GM12878 (cell line): ENCODE measurements at regions not wholly inside any gene's neighbourhood (a gene's known extent, or its start where the extent isn't known, plus 50 kb on each side); places are given as distances from the start of the nearest gene placed in this dataset.

ENCODE experiments used
- BACH1 ChIP-seq: fragments of 450-650 bp; IDR thresholded peaks from 2 replicates; pipeline ENCODE4 v1.6.1; 2017; ENCODE audit warnings: mild to moderate bottlenecking, borderline replicate concordance
- DPF2 ChIP-seq: fragments of 450-650 bp; IDR thresholded peaks from 2 replicates; pipeline ENCODE4 v1.6.1; 2017; ENCODE audit warnings: mild to moderate bottlenecking
- FOXM1 ChIP-seq: IDR thresholded peaks from 2 replicates; pipeline ENCODE4 v1.6.1; 2012; ENCODE audit warnings: low read depth, mild to moderate bottlenecking, inconsistent platforms, low read length, moderate library complexity
- IKZF2 ChIP-seq, 2 experiments: fragments of 450-650 bp; IDR thresholded peaks; 2 replicates each; pipeline ENCODE4 v1.6.1; 2017; ENCODE audit warnings: mild to moderate bottlenecking in 2 of 2, moderate library complexity in 2 of 2
- JUND ChIP-seq: IDR thresholded peaks from 2 replicates; pipeline ENCODE4 v1.6.1; 2012; ENCODE audit warnings: low read depth, mild to moderate bottlenecking, low read length, improper control_type of control experiment, moderate library complexity
- KAT2A ChIP-seq: conservative IDR thresholded peaks from 2 replicates; pipeline ENCODE4 v1.6.1; 2011; ENCODE audit warnings: low read depth, low read length; ENCODE audit not compliant: control insufficient read depth
- MXI1 ChIP-seq: fragments of 150-350 bp; IDR thresholded peaks from 2 replicates; pipeline ENCODE4 v1.6.1; 2011; ENCODE audit warnings: low read depth, mild to moderate bottlenecking, inconsistent platforms, low read length, improper control_type of control experiment
- MYB ChIP-seq: fragments of 150-350 bp; IDR thresholded peaks from 2 replicates; pipeline ENCODE4 v1.6.1; 2014; ENCODE audit warnings: mild to moderate bottlenecking, low read depth, low read length, borderline replicate concordance
- NFYA ChIP-seq: IDR thresholded peaks from 2 replicates; pipeline ENCODE4 v1.6.1; 2011; ENCODE audit warnings: low read depth, mild to moderate bottlenecking, low read length, improper control_type of control experiment, borderline replicate concordance
- PML ChIP-seq: IDR thresholded peaks from 2 replicates; pipeline ENCODE4 v1.6.1; 2012; ENCODE audit warnings: low read length, inconsistent platforms
- RBBP5 ChIP-seq: fragments of 200-600 bp; sonication (generic); conservative IDR thresholded peaks from 2 replicates; pipeline ENCODE4 v1.6.1; 2016
- SMAD1 ChIP-seq: fragments of 450-650 bp; IDR thresholded peaks from 2 replicates; pipeline ENCODE4 v1.6.1; 2018; ENCODE audit warnings: mild to moderate bottlenecking, low read depth; ENCODE audit not compliant: partially characterized antibody
- SP1 ChIP-seq: IDR thresholded peaks from one replicate; pipeline ENCODE4 v1.6.1; 2011; ENCODE audit warnings: low read depth, low read length
- STAT3 ChIP-seq: IDR thresholded peaks from 2 replicates; pipeline ENCODE4 v1.6.1; 2011; ENCODE audit warnings: low read depth, low read length, improper control_type of control experiment
- SUPT20H ChIP-seq: IDR thresholded peaks from 2 replicates; pipeline ENCODE4 v1.6.1; 2011; ENCODE audit warnings: low read depth, mild to moderate bottlenecking, low read length, moderate library complexity, borderline replicate concordance; ENCODE audit not compliant: control insufficient read depth
- TAF1 ChIP-seq: IDR thresholded peaks from 2 replicates; pipeline ENCODE4 v1.6.1; 2011; ENCODE audit warnings: mild to moderate bottlenecking, low read depth, low read length, borderline replicate concordance
- TARDBP ChIP-seq: IDR thresholded peaks from 2 replicates; pipeline ENCODE4 v1.6.1; 2016; ENCODE audit warnings: borderline replicate concordance
- TCF7 ChIP-seq: IDR thresholded peaks from 2 replicates; pipeline ENCODE4 v1.6.1; 2014; ENCODE audit warnings: antibody characterized with exemption, borderline replicate concordance
- ZNF592 ChIP-seq: fragments of 450-650 bp; IDR thresholded peaks from 2 replicates; pipeline ENCODE4 v1.6.1; 2017; ENCODE audit warnings: mild to moderate bottlenecking, moderate library complexity
- ZNF622 ChIP-seq: fragments of 450-650 bp; IDR thresholded peaks from 2 replicates; pipeline ENCODE4 v1.6.1; 2017; ENCODE audit warnings: mild to moderate bottlenecking, inconsistent platforms
- TF ChIP-seq, protein P1 (sequence below): fragments of 450-650 bp; IDR thresholded peaks from 2 replicates; pipeline ENCODE4 v1.6.1; 2017; ENCODE audit warnings: antibody characterized with exemption, mild to moderate bottlenecking, moderate library complexity
- TF ChIP-seq, protein P2 (sequence below): fragments of 450-650 bp; IDR thresholded peaks from 2 replicates; pipeline ENCODE4 v1.6.1; 2017; ENCODE audit warnings: low read depth, mild to moderate bottlenecking, moderate library complexity

DNA sequence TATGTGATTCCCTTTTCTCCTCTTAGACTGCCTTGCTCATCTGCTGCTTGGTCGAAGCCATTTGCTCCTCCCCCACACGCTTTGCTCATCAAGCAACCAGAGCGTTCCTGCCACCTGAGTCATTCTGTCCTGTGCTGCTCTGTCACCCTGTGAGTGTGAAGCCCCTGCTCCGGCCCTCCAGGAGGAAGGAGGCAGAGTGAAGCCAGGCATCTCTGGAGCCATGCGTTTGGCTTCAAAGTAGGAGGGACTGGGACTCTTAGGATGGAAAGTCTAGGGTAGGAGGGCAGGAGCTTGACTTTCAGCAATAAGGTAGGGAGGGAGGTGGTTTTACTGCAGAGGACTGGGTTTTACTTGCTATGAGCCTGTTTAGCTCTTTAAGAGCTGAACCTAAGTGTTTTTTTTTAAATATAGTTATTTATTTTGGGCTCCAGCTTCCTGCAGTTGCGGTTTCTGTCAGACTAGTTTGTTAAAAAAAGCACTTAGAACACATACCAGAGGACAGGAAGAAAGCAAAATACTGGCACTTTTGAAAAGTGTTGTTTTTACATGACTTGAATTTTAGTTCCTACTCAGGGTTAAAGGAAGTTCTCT, 63.6 kb downstream of the SPINK2 start (continued):
- TF ChIP-seq RBBP5 (0 out of 2 replicates have a peak, but pooled peaks have one; percentile 50), ZNF622 (no peak), TAF1 (peak; percentile 64; the same call in 1 of the 2 replicates), MYB (no peak), ZNF592 (no peak), SP1 (no peak), MXI1 (no peak), IKZF2 (IDR thresholded peaks at IDR 0.05) (peak in 1 of 2 experiments; percentile 44; a peak in 1 of 4 replicates), NFYA (no peak), TCF7 (no peak), PML (peak; percentile 48; the same call in 1 of the 2 replicates), STAT3 (no peak), SMAD1 (no peak), FOXM1 (peak; percentile 84), SUPT20H (no peak), TARDBP (no peak; the same call in 1 of the 2 replicates), JUND (no peak), DPF2 (no peak), BACH1 (no peak), KAT2A (no peak)
- TF ChIP-seq, protein P1, sequence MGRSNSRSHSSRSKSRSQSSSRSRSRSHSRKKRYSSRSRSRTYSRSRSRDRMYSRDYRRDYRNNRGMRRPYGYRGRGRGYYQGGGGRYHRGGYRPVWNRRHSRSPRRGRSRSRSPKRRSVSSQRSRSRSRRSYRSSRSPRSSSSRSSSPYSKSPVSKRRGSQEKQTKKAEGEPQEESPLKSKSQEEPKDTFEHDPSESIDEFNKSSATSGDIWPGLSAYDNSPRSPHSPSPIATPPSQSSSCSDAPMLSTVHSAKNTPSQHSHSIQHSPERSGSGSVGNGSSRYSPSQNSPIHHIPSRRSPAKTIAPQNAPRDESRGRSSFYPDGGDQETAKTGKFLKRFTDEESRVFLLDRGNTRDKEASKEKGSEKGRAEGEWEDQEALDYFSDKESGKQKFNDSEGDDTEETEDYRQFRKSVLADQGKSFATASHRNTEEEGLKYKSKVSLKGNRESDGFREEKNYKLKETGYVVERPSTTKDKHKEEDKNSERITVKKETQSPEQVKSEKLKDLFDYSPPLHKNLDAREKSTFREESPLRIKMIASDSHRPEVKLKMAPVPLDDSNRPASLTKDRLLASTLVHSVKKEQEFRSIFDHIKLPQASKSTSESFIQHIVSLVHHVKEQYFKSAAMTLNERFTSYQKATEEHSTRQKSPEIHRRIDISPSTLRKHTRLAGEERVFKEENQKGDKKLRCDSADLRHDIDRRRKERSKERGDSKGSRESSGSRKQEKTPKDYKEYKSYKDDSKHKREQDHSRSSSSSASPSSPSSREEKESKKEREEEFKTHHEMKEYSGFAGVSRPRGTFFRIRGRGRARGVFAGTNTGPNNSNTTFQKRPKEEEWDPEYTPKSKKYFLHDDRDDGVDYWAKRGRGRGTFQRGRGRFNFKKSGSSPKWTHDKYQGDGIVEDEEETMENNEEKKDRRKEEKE: no peak
- TF ChIP-seq, protein P2, sequence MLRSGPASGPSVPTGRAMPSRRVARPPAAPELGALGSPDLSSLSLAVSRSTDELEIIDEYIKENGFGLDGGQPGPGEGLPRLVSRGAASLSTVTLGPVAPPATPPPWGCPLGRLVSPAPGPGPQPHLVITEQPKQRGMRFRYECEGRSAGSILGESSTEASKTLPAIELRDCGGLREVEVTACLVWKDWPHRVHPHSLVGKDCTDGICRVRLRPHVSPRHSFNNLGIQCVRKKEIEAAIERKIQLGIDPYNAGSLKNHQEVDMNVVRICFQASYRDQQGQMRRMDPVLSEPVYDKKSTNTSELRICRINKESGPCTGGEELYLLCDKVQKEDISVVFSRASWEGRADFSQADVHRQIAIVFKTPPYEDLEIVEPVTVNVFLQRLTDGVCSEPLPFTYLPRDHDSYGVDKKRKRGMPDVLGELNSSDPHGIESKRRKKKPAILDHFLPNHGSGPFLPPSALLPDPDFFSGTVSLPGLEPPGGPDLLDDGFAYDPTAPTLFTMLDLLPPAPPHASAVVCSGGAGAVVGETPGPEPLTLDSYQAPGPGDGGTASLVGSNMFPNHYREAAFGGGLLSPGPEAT: peak; percentile 34; the same call in 1 of the 2 replicates
